Mononuclear cell (primary cell): ENCODE measurements at regions not wholly inside any gene's neighbourhood (a gene's known extent, or its start where the extent isn't known, plus 50 kb on each side); places are given as distances from the start of the nearest gene placed in this dataset.

Source experiments
- H3K27me3 ChIP-seq: 2 replicates; pipeline ENCODE4 v1.6.0; 2011; ENCODE audit warnings: low read length, control low read depth; ENCODE audit not compliant: insufficient read depth
- H3K4me1 ChIP-seq: 2 replicates; pipeline ENCODE4 v1.5.1; 2011; ENCODE audit warnings: mild to moderate bottlenecking, low read length, control low read depth; ENCODE audit not compliant: insufficient read depth
- H3K4me3 ChIP-seq: 2 replicates; pipeline ENCODE4 v1.5.1; 2011; ENCODE audit warnings: mild to moderate bottlenecking, low read length, moderate library complexity
- H3K9me3 ChIP-seq: 2 replicates; pipeline ENCODE4 v1.5.1; 2011; ENCODE audit warnings: low read depth, mild to moderate bottlenecking, control low read depth, low read length

- no peaks in the 10 kb centered on the region for H3K9me3 ChIP-seq
- H3K4me1 ChIP-seq, result peaks cover 57% of the 10 kb centered on the region
- no peak overlapping the region for H3K4me3 ChIP-seq
- no peaks in the 10 kb centered on the region for H3K27me3 ChIP-seq
Observed at GRCh38 chr3:56917361-56918110, 115.8 kb upstream of the ARHGEF3 start.

GRCh38 chr3:56916716-56917360 lies 115.1 kb upstream of the ARHGEF3 start:
- Histone ChIP-seq H3K4me1 (peaks cover 52% of the 10 kb centered on the region), H3K27me3 (no peaks in the 10 kb centered on the region), H3K9me3 (no peaks in the 10 kb centered on the region), H3K4me3 (peak overlapping the region; percentile 49)

- Histone ChIP-seq H3K4me1 (peaks cover 45% of the 10 kb centered on the region), H3K4me3 (peak overlapping the region; percentile 49), H3K27me3 (no peaks in the 10 kb centered on the region), H3K9me3 (no peaks in the 10 kb centered on the region)
Observed at GRCh38 chr3:56915966-56916586, 114.3 kb upstream of the ARHGEF3 start.

- H3K4me3 ChIP-seq, result no peak overlapping the region
- peaks cover 43% of the 10 kb centered on the region for H3K4me1 ChIP-seq
- no peaks in the 10 kb centered on the region for H3K9me3 ChIP-seq
- H3K27me3 ChIP-seq, result no peaks in the 10 kb centered on the region
Observed at GRCh38 chr3:56914646-56915045, 112.9 kb upstream of the ARHGEF3 start.

GRCh38 chr3:56911363-56911762 lies 109.6 kb upstream of the ARHGEF3 start:
- no peak overlapping the region for H3K4me3 ChIP-seq
- H3K9me3 ChIP-seq, result no peaks in the 10 kb centered on the region
- no peaks in the 10 kb centered on the region for H3K27me3 ChIP-seq
- peaks cover 10% of the 10 kb centered on the region for H3K4me1 ChIP-seq

- Histone ChIP-seq H3K9me3 (no peaks in the 10 kb centered on the region), H3K27me3 (no peaks in the 10 kb centered on the region), H3K4me3 (no peak overlapping the region), H3K4me1 (no peaks in the 10 kb centered on the region)
Observed at GRCh38 chr3:56909349-56909748, 107.6 kb upstream of the ARHGEF3 start.

GRCh38 chr3:56908004-56908403 lies 106.3 kb upstream of the ARHGEF3 start:
- Histone ChIP-seq H3K9me3 (no peaks in the 10 kb centered on the region), H3K4me1 (no peaks in the 10 kb centered on the region), H3K27me3 (no peaks in the 10 kb centered on the region), H3K4me3 (no peak overlapping the region)

DNA sequence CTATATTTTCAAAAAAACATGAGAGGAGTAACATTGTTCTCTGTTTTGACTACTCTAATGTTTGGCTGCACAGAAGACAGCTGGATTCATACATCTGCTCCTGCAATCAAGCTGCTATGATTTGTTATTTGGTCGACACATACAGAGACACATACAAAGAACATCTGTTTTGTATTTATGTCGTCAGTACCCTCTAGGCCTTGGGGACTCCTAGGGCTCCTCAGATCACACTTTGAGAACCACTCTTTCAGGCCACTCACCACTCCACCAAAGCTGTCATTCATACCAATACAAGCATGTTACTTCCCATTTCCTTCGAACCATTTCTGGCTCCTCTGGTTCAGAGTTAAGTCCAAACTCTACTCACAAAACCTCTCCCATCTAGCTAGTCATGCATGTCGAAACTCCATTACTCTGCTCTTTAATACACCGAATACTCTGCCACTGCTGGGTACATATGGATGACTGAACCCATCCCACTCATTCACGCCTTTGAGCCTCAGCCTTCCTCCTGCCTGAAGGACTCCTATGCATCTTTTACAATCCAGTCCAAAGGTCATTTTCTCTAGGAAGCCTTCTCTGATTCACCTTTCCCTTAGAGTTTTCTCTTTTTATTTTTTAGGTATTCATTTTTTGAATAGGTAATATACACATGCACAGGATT lies 102.9 kb upstream of the ARHGEF3 start:
- Histone ChIP-seq H3K4me3 (no peak overlapping the region), H3K4me1 (peaks cover 5% of the 10 kb centered on the region), H3K27me3 (no peaks in the 10 kb centered on the region), H3K9me3 (no peaks in the 10 kb centered on the region)

- Histone ChIP-seq H3K4me1 (peaks cover 7% of the 10 kb centered on the region), H3K9me3 (no peaks in the 10 kb centered on the region), H3K27me3 (no peaks in the 10 kb centered on the region), H3K4me3 (no peak overlapping the region)
Observed at GRCh38 chr3:56903231-56903782, 101.6 kb upstream of the ARHGEF3 start.

GRCh38 chr3:56902468-56903160 lies 100.9 kb upstream of the ARHGEF3 start:
- Histone ChIP-seq H3K4me1 (peaks cover 7% of the 10 kb centered on the region), H3K9me3 (no peaks in the 10 kb centered on the region), H3K27me3 (no peaks in the 10 kb centered on the region), H3K4me3 (no peak overlapping the region)

- peaks cover 8% of the 10 kb centered on the region for H3K4me1 ChIP-seq
- no peak overlapping the region for H3K4me3 ChIP-seq
Observed at GRCh38 chr3:56900801-56901200, 99.1 kb upstream of the ARHGEF3 start.

DNA sequence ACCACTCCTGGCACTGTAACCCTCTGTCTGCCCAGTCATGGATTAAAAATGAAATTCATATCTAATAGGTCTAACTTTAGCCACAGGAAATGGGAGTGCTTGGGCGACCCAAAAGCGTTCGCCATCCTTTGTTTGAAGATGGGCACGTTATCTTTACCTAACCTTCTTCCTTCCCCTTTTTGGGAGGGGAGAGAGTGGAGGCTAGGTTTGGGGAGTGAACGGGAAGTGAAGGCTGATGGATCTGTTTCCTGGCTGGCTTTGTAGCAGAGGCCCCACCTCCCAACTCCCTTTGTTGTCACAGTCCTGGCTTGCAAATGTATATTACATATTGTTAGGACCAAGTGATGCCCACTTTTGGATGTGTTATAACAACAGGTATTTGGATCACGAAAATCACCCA lies 98.1 kb upstream of the ARHGEF3 start:
- no peak overlapping the region for H3K4me3 ChIP-seq
- H3K27me3 ChIP-seq, result no peaks in the 10 kb centered on the region
- no peaks in the 10 kb centered on the region for H3K9me3 ChIP-seq
- H3K4me1 ChIP-seq, result peaks cover 17% of the 10 kb centered on the region

More at GRCh38 chr3:56900801-56901200, 99.1 kb upstream of the ARHGEF3 start:
- Histone ChIP-seq H3K27me3 (no peaks in the 10 kb centered on the region), H3K9me3 (no peaks in the 10 kb centered on the region)

DNA sequence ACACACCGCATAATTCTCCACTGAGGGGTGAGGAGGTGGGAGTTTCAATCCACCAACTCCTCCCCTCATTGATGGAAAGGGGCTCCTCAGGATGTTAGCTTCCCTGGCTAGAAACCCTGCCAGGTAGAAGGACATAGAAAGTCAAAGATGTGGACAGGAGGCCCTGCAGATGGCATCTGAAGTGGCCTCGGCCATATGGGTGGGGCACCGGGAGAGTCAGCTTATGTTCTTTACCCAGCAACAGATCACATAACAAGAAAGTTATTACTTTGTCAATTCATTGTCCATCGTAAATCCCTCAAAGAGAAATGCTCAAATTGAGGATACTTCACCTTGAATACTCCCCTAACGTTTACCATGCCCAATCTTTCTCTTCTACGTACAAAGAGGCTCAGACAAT lies 97.3 kb upstream of the ARHGEF3 start:
- H3K27me3 ChIP-seq, result no peaks in the 10 kb centered on the region
- no peak overlapping the region for H3K4me3 ChIP-seq
- no peaks in the 10 kb centered on the region for H3K9me3 ChIP-seq
- H3K4me1 ChIP-seq, result peaks cover 19% of the 10 kb centered on the region

- Histone ChIP-seq H3K9me3 (no peaks in the 10 kb centered on the region), H3K4me1 (peaks cover 19% of the 10 kb centered on the region), H3K4me3 (no peak overlapping the region)
Observed at GRCh38 chr3:56896357-56896756, 94.6 kb upstream of the ARHGEF3 start.

More at GRCh38 chr3:56896357-56896756, 94.6 kb upstream of the ARHGEF3 start:
- H3K27me3 ChIP-seq, result no peaks in the 10 kb centered on the region
